ENCODE measurements at regions not wholly inside any gene's neighbourhood (a gene's known extent, or its start where the extent isn't known, plus 50 kb on each side); places are given as distances from the start of the nearest gene placed in this dataset.

DNA sequence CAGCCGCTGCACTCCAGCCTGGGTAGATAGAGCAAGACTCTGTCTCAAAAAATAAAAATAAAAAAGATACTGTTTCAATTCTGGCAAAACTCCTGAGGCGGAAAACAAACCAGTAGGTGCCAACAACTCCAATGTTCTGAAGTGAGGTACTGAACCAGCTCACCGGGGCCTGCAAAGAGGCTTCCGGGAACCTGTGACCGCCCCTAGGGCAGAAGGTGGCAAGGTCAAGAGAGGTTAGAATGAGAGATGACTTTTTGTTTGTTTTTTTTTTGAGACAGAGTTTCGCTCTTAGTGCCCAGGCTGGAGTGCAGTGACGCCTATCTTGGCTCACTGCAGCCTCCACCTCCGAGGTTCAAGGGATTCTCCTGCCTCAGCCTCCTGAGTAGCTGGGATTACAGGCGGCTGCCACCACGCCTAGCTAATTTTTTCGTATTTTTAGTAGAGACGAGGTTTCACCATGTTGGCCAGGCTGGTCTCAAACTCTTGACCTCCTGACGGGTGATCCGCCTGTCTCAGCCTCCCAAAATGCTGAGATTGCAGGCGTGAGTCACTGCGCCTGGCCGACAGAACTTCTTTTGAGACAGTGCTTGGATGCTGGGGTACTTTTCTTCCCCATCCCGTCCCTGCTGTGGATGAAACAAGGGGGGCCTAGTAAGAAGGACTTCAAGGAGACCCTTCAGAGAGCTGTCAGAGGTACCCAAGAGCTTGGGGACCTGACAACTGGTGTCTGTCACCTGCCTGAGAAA lies 91.9 kb upstream of the SLC25A33 start:
- DNase-seq (ENCODE audit: low read depth): no peak
- TF ChIP-seq, protein P1, sequence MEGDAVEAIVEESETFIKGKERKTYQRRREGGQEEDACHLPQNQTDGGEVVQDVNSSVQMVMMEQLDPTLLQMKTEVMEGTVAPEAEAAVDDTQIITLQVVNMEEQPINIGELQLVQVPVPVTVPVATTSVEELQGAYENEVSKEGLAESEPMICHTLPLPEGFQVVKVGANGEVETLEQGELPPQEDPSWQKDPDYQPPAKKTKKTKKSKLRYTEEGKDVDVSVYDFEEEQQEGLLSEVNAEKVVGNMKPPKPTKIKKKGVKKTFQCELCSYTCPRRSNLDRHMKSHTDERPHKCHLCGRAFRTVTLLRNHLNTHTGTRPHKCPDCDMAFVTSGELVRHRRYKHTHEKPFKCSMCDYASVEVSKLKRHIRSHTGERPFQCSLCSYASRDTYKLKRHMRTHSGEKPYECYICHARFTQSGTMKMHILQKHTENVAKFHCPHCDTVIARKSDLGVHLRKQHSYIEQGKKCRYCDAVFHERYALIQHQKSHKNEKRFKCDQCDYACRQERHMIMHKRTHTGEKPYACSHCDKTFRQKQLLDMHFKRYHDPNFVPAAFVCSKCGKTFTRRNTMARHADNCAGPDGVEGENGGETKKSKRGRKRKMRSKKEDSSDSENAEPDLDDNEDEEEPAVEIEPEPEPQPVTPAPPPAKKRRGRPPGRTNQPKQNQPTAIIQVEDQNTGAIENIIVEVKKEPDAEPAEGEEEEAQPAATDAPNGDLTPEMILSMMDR (IDR thresholded peaks at IDR 0.05; ENCODE audit: control insufficient read depth, insufficient read depth, low read depth, low read length, missing control alignments): no peak

DNA sequence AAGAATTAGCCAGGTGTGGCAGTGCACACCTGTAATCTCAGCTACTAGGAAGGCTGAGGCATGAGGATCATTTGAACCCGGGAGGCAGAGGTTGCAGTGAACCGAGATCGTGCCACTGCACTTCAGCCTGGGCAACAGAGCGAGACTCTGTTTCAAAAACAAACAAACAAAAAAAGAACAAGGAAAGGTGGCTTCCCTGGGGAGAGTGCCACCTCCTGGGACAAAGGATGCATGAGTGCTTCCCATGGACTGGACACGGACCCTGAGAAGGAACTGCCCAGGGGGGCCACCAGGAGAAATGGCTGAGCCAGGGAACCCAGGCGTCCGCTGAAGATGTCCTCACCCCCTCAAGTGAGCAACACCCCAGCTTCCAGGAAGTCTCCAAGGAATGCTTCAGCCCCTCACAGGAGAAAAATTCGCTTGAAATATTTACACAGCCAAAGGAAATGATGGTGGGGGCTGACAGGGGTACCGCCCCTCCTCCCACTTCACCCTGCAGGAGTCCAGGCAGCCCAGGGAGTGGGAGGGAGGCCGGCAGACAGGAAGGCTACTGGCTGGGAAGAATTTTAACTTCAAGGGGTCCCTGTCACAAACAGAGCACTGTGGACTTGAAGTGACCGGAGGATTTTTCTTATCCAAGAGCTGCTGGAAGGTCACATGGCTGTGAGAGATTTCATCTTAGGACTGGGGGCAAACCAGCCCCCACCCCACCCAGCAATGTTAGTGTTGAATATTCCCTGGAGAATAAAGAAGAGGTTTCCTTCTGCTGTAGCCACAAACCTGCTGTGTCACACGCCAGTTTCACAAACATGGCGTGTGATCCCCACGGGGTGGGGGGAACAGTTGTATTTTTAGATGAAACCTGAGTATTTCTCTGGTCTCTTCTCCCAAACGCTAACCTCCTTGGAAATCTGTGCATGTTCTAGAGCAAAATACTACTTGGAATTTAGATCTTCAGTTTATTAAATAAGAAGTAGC lies 90.8 kb upstream of the SLC25A33 start:
- no peak for DNase-seq (ENCODE audit: low read depth)

More for the DNA sequence above, 91.9 kb upstream of the SLC25A33 start:
- H3K4me3 ChIP-seq (ENCODE audit: control insufficient read depth, low read depth, low read length): no peak overlapping the region

DNA sequence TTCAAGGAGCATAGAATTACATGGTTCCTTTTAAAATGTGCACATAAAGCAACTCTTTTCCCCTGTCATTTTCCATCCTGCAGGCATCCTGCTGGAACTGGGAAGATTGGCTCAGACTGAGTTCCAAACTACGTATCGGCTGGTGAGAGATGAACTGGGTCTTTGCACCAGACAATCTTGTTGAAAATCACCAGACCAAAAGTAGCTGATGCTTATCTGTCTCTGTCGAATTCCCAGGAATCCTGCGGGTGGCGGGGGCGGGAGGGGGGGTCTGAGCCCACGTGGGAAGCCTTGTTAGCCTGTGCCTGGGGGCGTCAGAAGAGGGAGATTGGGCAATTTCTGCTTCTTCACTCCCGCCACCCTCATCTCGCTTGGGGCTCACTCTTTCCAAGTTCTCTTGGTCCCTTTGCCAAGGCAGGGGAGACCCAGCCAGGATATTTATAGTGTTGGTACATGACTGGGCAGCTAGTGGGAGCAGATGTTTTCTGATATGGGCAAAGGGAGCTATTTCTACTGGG lies 90.1 kb upstream of the SLC25A33 start:
- no peak for DNase-seq (ENCODE audit: low read depth)
- TF ChIP-seq, protein P1 (IDR thresholded peaks at IDR 0.05; ENCODE audit: control insufficient read depth, insufficient read depth, low read depth, low read length, missing control alignments): no peak
- no peak overlapping the region for H3K4me3 ChIP-seq (ENCODE audit: control insufficient read depth, low read depth, low read length)

More for the DNA sequence above, 90.8 kb upstream of the SLC25A33 start:
- TF ChIP-seq, protein P1 (IDR thresholded peaks at IDR 0.05; ENCODE audit: control insufficient read depth, insufficient read depth, low read depth, low read length, missing control alignments): peak; percentile 16
- no peak overlapping the region for H3K4me3 ChIP-seq (ENCODE audit: control insufficient read depth, low read depth, low read length)

DNA sequence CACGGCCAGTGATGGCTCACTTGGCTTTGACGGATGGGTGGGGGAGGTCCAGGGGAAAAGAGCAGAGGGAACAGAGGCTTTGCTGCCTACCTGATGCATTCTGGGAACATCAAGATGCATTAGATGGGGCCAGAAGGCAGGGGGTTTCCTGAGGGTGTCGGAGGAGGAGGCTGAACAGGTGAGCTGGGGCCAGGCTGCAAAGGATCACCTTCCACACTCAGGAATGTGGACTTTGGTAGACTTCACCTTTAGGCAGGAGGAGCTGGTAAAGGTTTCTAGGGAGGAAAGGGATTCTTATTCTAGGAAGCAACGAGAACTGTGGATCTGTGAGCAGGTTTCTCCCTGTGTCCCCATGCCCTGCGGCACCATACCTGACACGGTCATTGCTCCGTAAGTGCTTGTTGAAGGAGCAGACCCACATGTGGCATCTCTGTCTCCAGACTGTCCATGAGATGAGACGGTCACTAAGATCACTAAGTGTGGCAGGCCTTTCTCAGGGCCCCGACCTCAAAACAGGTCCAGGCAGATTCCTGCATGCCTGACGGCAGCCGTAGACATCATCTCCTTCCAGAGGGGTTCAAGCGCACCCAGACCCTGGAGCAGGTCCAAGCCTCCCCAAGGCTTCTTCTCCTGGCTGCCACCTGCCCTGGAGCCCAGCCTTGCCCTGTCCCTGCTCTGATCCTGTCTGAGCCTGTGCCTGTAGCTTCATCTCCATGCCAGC lies 89.1 kb upstream of the SLC25A33 start:
- H3K4me3 ChIP-seq (ENCODE audit: control insufficient read depth, low read depth, low read length): no peak overlapping the region
- DNase-seq (ENCODE audit: low read depth): no peak
- TF ChIP-seq, protein P1 (IDR thresholded peaks at IDR 0.05; ENCODE audit: control insufficient read depth, insufficient read depth, low read depth, low read length, missing control alignments): no peak

DNA sequence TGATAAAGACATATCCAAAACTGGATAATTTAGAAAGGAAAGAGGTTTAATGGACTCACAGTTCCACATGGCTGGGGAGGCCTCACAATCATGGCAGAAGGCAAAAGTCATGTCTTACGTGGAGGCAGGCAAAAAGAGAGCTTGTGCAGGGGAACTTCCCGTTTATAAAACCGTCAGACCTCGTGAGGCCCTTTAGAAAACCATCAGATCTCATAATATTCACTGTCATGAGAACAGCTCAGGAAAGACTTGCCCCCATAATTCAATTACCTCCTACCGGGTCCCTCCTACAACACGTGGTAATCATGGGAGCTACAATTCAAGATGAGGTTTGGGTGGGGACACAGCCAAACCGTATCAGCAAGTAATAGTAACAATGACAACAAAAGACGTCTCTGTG lies 88.2 kb upstream of the SLC25A33 start:
- TF ChIP-seq, protein P1 (IDR thresholded peaks at IDR 0.05; ENCODE audit: control insufficient read depth, insufficient read depth, low read depth, low read length, missing control alignments): no peak
- no peak overlapping the region for H3K4me3 ChIP-seq (ENCODE audit: control insufficient read depth, low read depth, low read length)
- no peak for DNase-seq (ENCODE audit: low read depth)
